ENCODE measurements at regions not wholly inside any gene's neighbourhood (a gene's known extent, or its start where the extent isn't known, plus 50 kb on each side); places are given as distances from the start of the nearest gene placed in this dataset.

DNA sequence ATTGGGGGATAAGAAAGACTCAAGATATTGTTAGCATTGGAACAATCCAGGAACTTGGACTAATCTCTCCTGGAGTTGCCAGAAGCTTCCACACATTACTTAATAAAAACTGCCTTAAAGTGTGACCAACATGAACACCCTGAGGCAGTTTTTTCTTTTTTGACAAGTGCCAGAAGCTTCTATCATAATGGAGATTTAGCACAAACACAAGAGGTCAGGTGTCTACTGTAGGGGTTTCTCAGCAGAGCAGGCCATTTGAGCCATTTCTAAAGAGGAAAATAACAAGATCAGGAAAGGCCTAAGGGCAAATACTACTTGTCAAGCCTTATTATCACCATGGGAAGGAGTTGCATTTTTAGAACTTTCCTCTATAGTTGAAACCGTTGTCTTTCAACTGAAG is 361.5 kb downstream of the EPM2A start:
- no peak overlapping the region for H3K27ac ChIP-seq (ENCODE audit: low read length)
- H3K4me1 ChIP-seq (ENCODE audit: control insufficient read depth, insufficient read depth, low read length): peaks cover 1% of the 10 kb centered on the region; the same call in 1 of the 2 replicates
- no peaks in the 10 kb centered on the region for H3K27me3 ChIP-seq (ENCODE audit: control insufficient read depth, insufficient read depth, low read length)
- no peak for DNase-seq (ENCODE audit: low read depth, low spot score)
- H3K36me3 ChIP-seq (ENCODE audit: control insufficient read depth, insufficient read depth, low read length): no peaks in the 10 kb centered on the region
- no peaks in the 10 kb centered on the region for H3K9me3 ChIP-seq (ENCODE audit: control insufficient read depth, insufficient read depth, low read length)
- WGBS (ENCODE audit: insufficient coverage, insufficient read length): no CpG with 5 or more reads among the region's 1 CpG
- H3K4me3 ChIP-seq (ENCODE audit: low read length): no peak overlapping the region

GRCh38 chr6:145374570-145374969 is 360.8 kb downstream of the EPM2A start:
- Histone ChIP-seq H3K9me3 (ENCODE audit: control insufficient read depth, insufficient read depth, low read length) (no peaks in the 10 kb centered on the region), H3K36me3 (ENCODE audit: control insufficient read depth, insufficient read depth, low read length) (no peaks in the 10 kb centered on the region), H3K27me3 (ENCODE audit: control insufficient read depth, insufficient read depth, low read length) (no peaks in the 10 kb centered on the region), H3K4me3 (ENCODE audit: low read length) (no peak overlapping the region), H3K4me1 (ENCODE audit: control insufficient read depth, insufficient read depth, low read length) (peaks cover 1% of the 10 kb centered on the region; the same call in 1 of the 2 replicates), H3K27ac (ENCODE audit: low read length) (no peak overlapping the region)
- no peak for DNase-seq (ENCODE audit: low read depth, low spot score)
- WGBS (ENCODE audit: insufficient coverage, insufficient read length): no CpG with 5 or more reads among the region's 1 CpG

GRCh38 chr6:145375502-145375901 is 359.8 kb downstream of the EPM2A start:
- DNase-seq (ENCODE audit: low read depth, low spot score): no peak
- no CpG with 5 or more reads among the region's 4 CpGs for WGBS (ENCODE audit: insufficient coverage, insufficient read length)
- Histone ChIP-seq H3K4me1 (ENCODE audit: control insufficient read depth, insufficient read depth, low read length) (peaks cover 1% of the 10 kb centered on the region; the same call in 1 of the 2 replicates), H3K36me3 (ENCODE audit: control insufficient read depth, insufficient read depth, low read length) (no peaks in the 10 kb centered on the region), H3K27me3 (ENCODE audit: control insufficient read depth, insufficient read depth, low read length) (no peaks in the 10 kb centered on the region), H3K9me3 (ENCODE audit: control insufficient read depth, insufficient read depth, low read length) (no peaks in the 10 kb centered on the region), H3K4me3 (ENCODE audit: low read length) (no peak overlapping the region), H3K27ac (ENCODE audit: low read length) (no peak overlapping the region)

GRCh38 chr6:145380186-145380585 is 355.1 kb downstream of the EPM2A start:
- Histone ChIP-seq H3K27me3 (ENCODE audit: control insufficient read depth, insufficient read depth, low read length) (no peaks in the 10 kb centered on the region), H3K27ac (ENCODE audit: low read length) (no peak overlapping the region), H3K4me3 (ENCODE audit: low read length) (no peak overlapping the region), H3K9me3 (ENCODE audit: control insufficient read depth, insufficient read depth, low read length) (no peaks in the 10 kb centered on the region), H3K36me3 (ENCODE audit: control insufficient read depth, insufficient read depth, low read length) (no peaks in the 10 kb centered on the region), H3K4me1 (ENCODE audit: control insufficient read depth, insufficient read depth, low read length) (no peaks in the 10 kb centered on the region)
- WGBS (ENCODE audit: insufficient coverage, insufficient read length): no CpG with 5 or more reads among the region's 1 CpG
- DNase-seq (ENCODE audit: low read depth, low spot score): no peak

DNA sequence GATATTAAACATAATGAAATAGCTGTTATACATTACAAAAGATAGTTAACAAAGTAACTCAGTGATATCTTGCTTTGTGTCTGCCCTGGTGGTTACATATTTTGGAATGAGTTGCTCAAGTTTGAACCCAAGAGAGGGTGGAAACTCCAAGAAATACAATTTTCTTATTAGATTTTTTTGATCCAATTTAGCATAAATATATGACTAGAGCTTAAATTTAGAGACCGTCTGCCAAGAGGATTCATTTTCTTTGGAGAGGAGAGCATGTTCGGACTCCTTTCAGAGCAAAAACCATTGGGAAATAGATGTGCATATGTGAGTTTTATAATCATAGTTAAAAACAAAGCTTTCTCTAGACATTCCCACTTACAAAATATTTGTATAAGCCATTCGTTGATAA is 353.4 kb downstream of the EPM2A start:
- no peaks in the 10 kb centered on the region for H3K9me3 ChIP-seq (ENCODE audit: control insufficient read depth, insufficient read depth, low read length)
- H3K4me3 ChIP-seq (ENCODE audit: low read length): no peak overlapping the region
- no peaks in the 10 kb centered on the region for H3K4me1 ChIP-seq (ENCODE audit: control insufficient read depth, insufficient read depth, low read length)
- no peaks in the 10 kb centered on the region for H3K27me3 ChIP-seq (ENCODE audit: control insufficient read depth, insufficient read depth, low read length)
- no peak overlapping the region for H3K27ac ChIP-seq (ENCODE audit: low read length)
- WGBS (ENCODE audit: insufficient coverage, insufficient read length): 100% methylated on average over 1 of the region's 3 CpGs
- no peak for DNase-seq (ENCODE audit: low read depth, low spot score)
- H3K36me3 ChIP-seq (ENCODE audit: control insufficient read depth, insufficient read depth, low read length): no peaks in the 10 kb centered on the region

GRCh38 chr6:145383428-145383827 is 351.9 kb downstream of the EPM2A start:
- DNase-seq (ENCODE audit: low read depth, low spot score): no peak
- Histone ChIP-seq H3K36me3 (ENCODE audit: control insufficient read depth, insufficient read depth, low read length) (no peaks in the 10 kb centered on the region), H3K9me3 (ENCODE audit: control insufficient read depth, insufficient read depth, low read length) (no peaks in the 10 kb centered on the region), H3K4me3 (ENCODE audit: low read length) (no peak overlapping the region), H3K27ac (ENCODE audit: low read length) (no peak overlapping the region), H3K27me3 (ENCODE audit: control insufficient read depth, insufficient read depth, low read length) (no peaks in the 10 kb centered on the region), H3K4me1 (ENCODE audit: control insufficient read depth, insufficient read depth, low read length) (no peaks in the 10 kb centered on the region)
- WGBS (ENCODE audit: insufficient coverage, insufficient read length): no CpG with 5 or more reads among the region's 3 CpGs

DNA sequence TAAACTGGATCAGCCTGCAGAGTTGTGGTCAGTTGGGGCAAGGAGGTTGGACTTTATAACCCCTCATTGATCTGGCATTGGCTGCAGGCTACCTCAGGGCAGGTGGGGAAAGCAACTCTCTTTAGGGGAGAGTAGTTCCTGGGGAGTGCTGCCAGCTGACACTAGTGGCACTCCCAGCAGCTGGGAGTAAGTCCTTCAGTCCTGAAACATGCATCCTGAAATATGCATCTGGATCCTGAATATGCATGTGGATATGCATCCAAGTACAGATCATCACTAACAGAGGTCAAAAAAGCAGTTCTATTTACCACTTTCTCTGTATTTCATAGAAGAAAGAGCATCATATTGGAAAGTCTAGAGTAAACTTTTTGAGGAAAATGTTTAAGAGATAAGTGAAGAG is 350.8 kb downstream of the EPM2A start:
- H3K4me1 ChIP-seq (ENCODE audit: control insufficient read depth, insufficient read depth, low read length): no peaks in the 10 kb centered on the region
- H3K4me3 ChIP-seq (ENCODE audit: low read length): no peak overlapping the region
- H3K9me3 ChIP-seq (ENCODE audit: control insufficient read depth, insufficient read depth, low read length): no peaks in the 10 kb centered on the region
- no peak for DNase-seq (ENCODE audit: low read depth, low spot score)
- no peaks in the 10 kb centered on the region for H3K27me3 ChIP-seq (ENCODE audit: control insufficient read depth, insufficient read depth, low read length)
- H3K36me3 ChIP-seq (ENCODE audit: control insufficient read depth, insufficient read depth, low read length): no peaks in the 10 kb centered on the region
- H3K27ac ChIP-seq (ENCODE audit: low read length): no peak overlapping the region

- Histone ChIP-seq H3K27me3 (ENCODE audit: control insufficient read depth, insufficient read depth, low read length) (no peaks in the 10 kb centered on the region), H3K9me3 (ENCODE audit: control insufficient read depth, insufficient read depth, low read length) (no peaks in the 10 kb centered on the region), H3K4me3 (ENCODE audit: low read length) (no peak overlapping the region), H3K4me1 (ENCODE audit: control insufficient read depth, insufficient read depth, low read length) (no peaks in the 10 kb centered on the region), H3K36me3 (ENCODE audit: control insufficient read depth, insufficient read depth, low read length) (no peaks in the 10 kb centered on the region), H3K27ac (ENCODE audit: low read length) (no peak overlapping the region)
- WGBS (ENCODE audit: insufficient coverage, insufficient read length): no CpG with 5 or more reads among the region's 1 CpG
- no peak for DNase-seq (ENCODE audit: low read depth, low spot score)
Measured at GRCh38 chr6:145396499-145396898, 338.8 kb downstream of the EPM2A start.

GRCh38 chr6:145400508-145400907 is 334.8 kb downstream of the EPM2A start:
- Histone ChIP-seq H3K36me3 (ENCODE audit: control insufficient read depth, insufficient read depth, low read length) (no peaks in the 10 kb centered on the region), H3K27me3 (ENCODE audit: control insufficient read depth, insufficient read depth, low read length) (no peaks in the 10 kb centered on the region), H3K27ac (ENCODE audit: low read length) (no peak overlapping the region), H3K4me1 (ENCODE audit: control insufficient read depth, insufficient read depth, low read length) (no peaks in the 10 kb centered on the region), H3K4me3 (ENCODE audit: low read length) (no peak overlapping the region), H3K9me3 (ENCODE audit: control insufficient read depth, insufficient read depth, low read length) (no peaks in the 10 kb centered on the region)
- no peak for DNase-seq (ENCODE audit: low read depth, low spot score)
- WGBS (ENCODE audit: insufficient coverage, insufficient read length): no CpG with 5 or more reads among the region's 4 CpGs

DNA sequence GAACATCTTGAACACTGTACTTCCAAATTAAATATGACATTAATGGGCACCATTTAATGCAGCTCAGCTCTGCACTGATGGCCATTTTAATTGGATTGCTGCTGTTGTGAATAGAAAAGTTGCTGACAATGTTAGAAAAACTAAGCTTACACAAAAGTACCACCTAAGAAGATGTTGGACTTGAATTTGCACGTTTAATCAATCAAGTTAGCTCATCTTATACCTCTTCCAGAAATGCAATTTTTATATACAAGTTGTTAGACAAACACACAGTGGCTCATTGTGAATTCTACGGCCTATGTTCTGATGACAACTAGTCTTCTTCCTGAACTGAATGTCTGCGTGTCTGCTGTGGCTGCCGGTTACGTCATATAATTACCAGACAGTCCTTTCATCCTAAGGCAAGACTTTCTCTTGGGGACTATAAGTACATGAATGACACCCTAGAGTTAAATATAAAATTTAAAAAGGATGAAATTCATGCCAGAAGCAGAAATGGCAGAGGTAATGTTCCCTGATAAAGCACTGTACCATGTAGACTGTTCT is 330.2 kb downstream of the EPM2A start:
- no peaks in the 10 kb centered on the region for H3K36me3 ChIP-seq (ENCODE audit: control insufficient read depth, insufficient read depth, low read length)
- H3K4me3 ChIP-seq (ENCODE audit: low read length): no peak overlapping the region
- DNase-seq (ENCODE audit: low read depth, low spot score): no peak

DNA sequence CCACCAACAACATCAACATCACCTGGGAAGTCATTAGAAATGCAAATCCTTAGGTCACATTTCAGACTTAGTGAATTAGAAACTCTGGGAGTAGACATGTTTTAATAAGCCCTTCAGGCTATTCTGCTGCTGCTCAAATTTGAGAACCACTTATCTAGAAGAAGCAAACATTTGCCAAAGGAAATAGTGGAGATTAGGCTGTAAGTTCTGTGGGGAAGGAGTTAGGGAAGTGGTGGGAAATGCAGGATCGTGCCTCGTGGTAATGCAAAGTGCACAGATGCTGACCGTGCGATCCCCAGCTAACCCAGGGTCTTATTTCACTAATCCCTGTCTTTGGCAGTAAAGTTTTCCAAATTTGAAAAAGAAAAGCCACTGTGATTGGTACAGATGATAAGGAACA is 328.5 kb downstream of the EPM2A start:
- no peaks in the 10 kb centered on the region for H3K4me1 ChIP-seq (ENCODE audit: control insufficient read depth, insufficient read depth, low read length)
- H3K36me3 ChIP-seq (ENCODE audit: control insufficient read depth, insufficient read depth, low read length): no peaks in the 10 kb centered on the region
- no peaks in the 10 kb centered on the region for H3K9me3 ChIP-seq (ENCODE audit: control insufficient read depth, insufficient read depth, low read length)
- H3K4me3 ChIP-seq (ENCODE audit: low read length): no peak overlapping the region
- H3K27me3 ChIP-seq (ENCODE audit: control insufficient read depth, insufficient read depth, low read length): no peaks in the 10 kb centered on the region
- WGBS (ENCODE audit: insufficient coverage, insufficient read length): no CpG with 5 or more reads among the region's 4 CpGs
- H3K27ac ChIP-seq (ENCODE audit: low read length): no peak overlapping the region
- no peak for DNase-seq (ENCODE audit: low read depth, low spot score)

More for the DNA sequence above, 330.2 kb downstream of the EPM2A start:
- no peaks in the 10 kb centered on the region for H3K4me1 ChIP-seq (ENCODE audit: control insufficient read depth, insufficient read depth, low read length)
- no peaks in the 10 kb centered on the region for H3K9me3 ChIP-seq (ENCODE audit: control insufficient read depth, insufficient read depth, low read length)
- no peak overlapping the region for H3K27ac ChIP-seq (ENCODE audit: low read length)
- no CpG with 5 or more reads among the region's 5 CpGs for WGBS (ENCODE audit: insufficient coverage, insufficient read length)
- no peaks in the 10 kb centered on the region for H3K27me3 ChIP-seq (ENCODE audit: control insufficient read depth, insufficient read depth, low read length)

Data from iPS DF 6.9 (cell line).